GM12878 (cell line): ENCODE measurements at regions not wholly inside any gene's neighbourhood (a gene's known extent, or its start where the extent isn't known, plus 50 kb on each side); places are given as distances from the start of the nearest gene placed in this dataset.

Source experiments
- BCLAF1 ChIP-seq: fragments of 450-650 bp; IDR thresholded peaks from 2 replicates; pipeline ENCODE4 v1.6.1; 2017; ENCODE audit warnings: antibody characterized with exemption, mild to moderate bottlenecking, moderate library complexity
- CBX5 ChIP-seq: sonication (generic); IDR thresholded peaks from 2 replicates; pipeline ENCODE4 v1.6.1; 2016; ENCODE audit warnings: low read depth, moderate library complexity, mild to moderate bottlenecking, inconsistent platforms
- CEBPB ChIP-seq, 2 experiments: fragments of 150-350 bp in 1 of 2; IDR thresholded peaks; 2 replicates each; pipeline ENCODE4 v1.6.1; 2012 to 2014; ENCODE audit warnings: low read depth in 2 of 2, low read length in 2 of 2, borderline replicate concordance in 1 of 2, inconsistent platforms in 1 of 2
- CHD1 ChIP-seq: IDR thresholded peaks from 2 replicates; pipeline ENCODE4 v1.6.1; 2012; ENCODE audit warnings: low read depth, low read length, improper control_type of control experiment
- CREM ChIP-seq: IDR thresholded peaks from 2 replicates; pipeline ENCODE4 v1.6.1; 2014; ENCODE audit warnings: antibody characterized with exemption, low read depth
- GATAD2B ChIP-seq: fragments of 450-650 bp; conservative IDR thresholded peaks from 2 replicates; pipeline ENCODE4 v1.6.1; 2017; ENCODE audit warnings: low read depth, mild to moderate bottlenecking, moderate library complexity
- HDAC6 ChIP-seq: fragments of 200-600 bp; sonication (generic); IDR thresholded peaks from one replicate; pipeline ENCODE4 v1.8.0; 2017; ENCODE audit warnings: antibody characterized with exemption; ENCODE audit not compliant: unreplicated experiment
- IKZF2 ChIP-seq, 2 experiments: fragments of 450-650 bp; IDR thresholded peaks; 2 replicates each; pipeline ENCODE4 v1.6.1; 2017; ENCODE audit warnings: mild to moderate bottlenecking in 2 of 2, moderate library complexity in 2 of 2
- KAT2A ChIP-seq: conservative IDR thresholded peaks from 2 replicates; pipeline ENCODE4 v1.6.1; 2011; ENCODE audit warnings: low read depth, low read length; ENCODE audit not compliant: control insufficient read depth
- MTA2 ChIP-seq: fragments of 450-650 bp; IDR thresholded peaks from 2 replicates; pipeline ENCODE4 v1.6.1; 2016; ENCODE audit warnings: low read depth, mild to moderate bottlenecking, moderate library complexity
- NFYA ChIP-seq: IDR thresholded peaks from 2 replicates; pipeline ENCODE4 v1.6.1; 2011; ENCODE audit warnings: low read depth, mild to moderate bottlenecking, low read length, improper control_type of control experiment, borderline replicate concordance
- PAX5 ChIP-seq: IDR thresholded peaks from 2 replicates; pipeline ENCODE4 v1.6.1; 2011; ENCODE audit warnings: low read depth, low read length, borderline replicate concordance
- POLR2AphosphoS5 ChIP-seq: IDR thresholded peaks from 2 replicates; pipeline ENCODE4 v1.6.1; 2011; ENCODE audit warnings: mild to moderate bottlenecking, low read length, inconsistent platforms
- RFX5 ChIP-seq: IDR thresholded peaks from 2 replicates; pipeline ENCODE4 v1.6.1; 2011; ENCODE audit warnings: low read depth, low read length, improper control_type of control experiment
- SMAD1 ChIP-seq: fragments of 450-650 bp; IDR thresholded peaks from 2 replicates; pipeline ENCODE4 v1.6.1; 2018; ENCODE audit warnings: mild to moderate bottlenecking, low read depth; ENCODE audit not compliant: partially characterized antibody
- SMARCA5 ChIP-seq: fragments of 450-650 bp; IDR thresholded peaks from 2 replicates; pipeline ENCODE4 v1.6.1; 2017; ENCODE audit warnings: mild to moderate bottlenecking
- SP1 ChIP-seq: IDR thresholded peaks from one replicate; pipeline ENCODE4 v1.6.1; 2011; ENCODE audit warnings: low read depth, low read length
- SRF ChIP-seq, 2 experiments: IDR thresholded peaks; 2 replicates each; pipeline ENCODE4 v1.6.1; 2011; ENCODE audit warnings: low read depth in 2 of 2, low read length in 2 of 2, mild to moderate bottlenecking in 1 of 2, moderate library complexity in 1 of 2
- SUZ12 ChIP-seq: fragments of 200-600 bp; sonication (generic); IDR thresholded peaks from one replicate; pipeline ENCODE4 v1.6.1; 2018; ENCODE audit warnings: antibody characterized with exemption, mild to moderate bottlenecking; ENCODE audit not compliant: unreplicated experiment
- ZNF274 ChIP-seq: IDR thresholded peaks from one replicate; pipeline ENCODE4 v1.8.0; 2011; ENCODE audit not compliant: insufficient read length, insufficient read depth
- TF ChIP-seq, protein P1 (sequence below): fragments of 450-650 bp; IDR thresholded peaks from 2 replicates; pipeline ENCODE4 v1.6.1; 2017; ENCODE audit warnings: low read depth, mild to moderate bottlenecking, moderate library complexity
- TF ChIP-seq, protein P2 (sequence below): IDR thresholded peaks from 2 replicates; pipeline ENCODE4 v1.6.1; 2012; ENCODE audit warnings: low read depth, low read length, improper control_type of control experiment
- TF ChIP-seq, protein P3 (sequence below): fragments of 450-650 bp; formaldehyde crosslinking; IDR thresholded peaks from 2 replicates; pipeline ENCODE4 v1.4.0; 2022; ENCODE audit warnings: mild to moderate bottlenecking, moderate library complexity

DNA sequence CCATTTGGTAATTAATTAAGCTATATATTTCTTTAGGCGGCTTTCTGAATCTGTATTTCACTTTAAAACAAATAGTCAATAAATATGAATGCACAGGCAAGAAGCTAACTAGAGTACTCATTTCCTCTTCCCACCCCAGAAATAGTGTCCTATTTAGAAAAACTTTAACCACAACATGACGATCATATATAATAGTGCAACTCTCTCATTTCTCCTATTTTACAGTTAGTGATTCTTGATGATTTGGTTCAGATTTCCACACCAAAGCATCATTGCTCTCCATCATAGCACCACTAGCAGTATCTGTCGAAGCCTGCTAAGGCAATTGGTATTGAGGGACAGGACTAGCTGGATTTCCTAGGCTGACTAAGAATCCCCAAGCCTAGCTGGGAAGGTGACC is 184.0 kb upstream of the GALNTL6 start (continued):
- TF ChIP-seq, protein P1, sequence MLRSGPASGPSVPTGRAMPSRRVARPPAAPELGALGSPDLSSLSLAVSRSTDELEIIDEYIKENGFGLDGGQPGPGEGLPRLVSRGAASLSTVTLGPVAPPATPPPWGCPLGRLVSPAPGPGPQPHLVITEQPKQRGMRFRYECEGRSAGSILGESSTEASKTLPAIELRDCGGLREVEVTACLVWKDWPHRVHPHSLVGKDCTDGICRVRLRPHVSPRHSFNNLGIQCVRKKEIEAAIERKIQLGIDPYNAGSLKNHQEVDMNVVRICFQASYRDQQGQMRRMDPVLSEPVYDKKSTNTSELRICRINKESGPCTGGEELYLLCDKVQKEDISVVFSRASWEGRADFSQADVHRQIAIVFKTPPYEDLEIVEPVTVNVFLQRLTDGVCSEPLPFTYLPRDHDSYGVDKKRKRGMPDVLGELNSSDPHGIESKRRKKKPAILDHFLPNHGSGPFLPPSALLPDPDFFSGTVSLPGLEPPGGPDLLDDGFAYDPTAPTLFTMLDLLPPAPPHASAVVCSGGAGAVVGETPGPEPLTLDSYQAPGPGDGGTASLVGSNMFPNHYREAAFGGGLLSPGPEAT = no peak; the same call in 1 of the 2 replicates
- TF ChIP-seq POLR2AphosphoS5 (no peak), KAT2A (no peak), ZNF274 (no peak), CBX5 (no peak), NFYA (no peak), CREM (peak; percentile 57; the same call in 1 of the 2 replicates), BCLAF1 (no peak), GATAD2B (no peak), CHD1 (no peak), SP1 (no peak), SUZ12 (no peak), CEBPB (IDR thresholded peaks at IDR 0.05; ENCODE audit: borderline replicate concordance in 1 of 2, low read depth in 2 of 2, low read length in 2 of 2) (no peak), RFX5 (no peak), HDAC6 (no peak), SRF (IDR thresholded peaks at IDR 0.05; ENCODE audit: low read depth in 2 of 2, low read length in 2 of 2) (no peak), SMARCA5 (no peak), MTA2 (peak; percentile 86; the same call in 1 of the 2 replicates), PAX5 (no peak), IKZF2 (IDR thresholded peaks at IDR 0.05) (peak; percentile 44 to 51; a peak in 2 of 4 replicates), SMAD1 (no peak)
- TF ChIP-seq, protein P2, sequence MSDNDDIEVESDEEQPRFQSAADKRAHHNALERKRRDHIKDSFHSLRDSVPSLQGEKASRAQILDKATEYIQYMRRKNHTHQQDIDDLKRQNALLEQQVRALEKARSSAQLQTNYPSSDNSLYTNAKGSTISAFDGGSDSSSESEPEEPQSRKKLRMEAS = no peak
- TF ChIP-seq, protein P3, sequence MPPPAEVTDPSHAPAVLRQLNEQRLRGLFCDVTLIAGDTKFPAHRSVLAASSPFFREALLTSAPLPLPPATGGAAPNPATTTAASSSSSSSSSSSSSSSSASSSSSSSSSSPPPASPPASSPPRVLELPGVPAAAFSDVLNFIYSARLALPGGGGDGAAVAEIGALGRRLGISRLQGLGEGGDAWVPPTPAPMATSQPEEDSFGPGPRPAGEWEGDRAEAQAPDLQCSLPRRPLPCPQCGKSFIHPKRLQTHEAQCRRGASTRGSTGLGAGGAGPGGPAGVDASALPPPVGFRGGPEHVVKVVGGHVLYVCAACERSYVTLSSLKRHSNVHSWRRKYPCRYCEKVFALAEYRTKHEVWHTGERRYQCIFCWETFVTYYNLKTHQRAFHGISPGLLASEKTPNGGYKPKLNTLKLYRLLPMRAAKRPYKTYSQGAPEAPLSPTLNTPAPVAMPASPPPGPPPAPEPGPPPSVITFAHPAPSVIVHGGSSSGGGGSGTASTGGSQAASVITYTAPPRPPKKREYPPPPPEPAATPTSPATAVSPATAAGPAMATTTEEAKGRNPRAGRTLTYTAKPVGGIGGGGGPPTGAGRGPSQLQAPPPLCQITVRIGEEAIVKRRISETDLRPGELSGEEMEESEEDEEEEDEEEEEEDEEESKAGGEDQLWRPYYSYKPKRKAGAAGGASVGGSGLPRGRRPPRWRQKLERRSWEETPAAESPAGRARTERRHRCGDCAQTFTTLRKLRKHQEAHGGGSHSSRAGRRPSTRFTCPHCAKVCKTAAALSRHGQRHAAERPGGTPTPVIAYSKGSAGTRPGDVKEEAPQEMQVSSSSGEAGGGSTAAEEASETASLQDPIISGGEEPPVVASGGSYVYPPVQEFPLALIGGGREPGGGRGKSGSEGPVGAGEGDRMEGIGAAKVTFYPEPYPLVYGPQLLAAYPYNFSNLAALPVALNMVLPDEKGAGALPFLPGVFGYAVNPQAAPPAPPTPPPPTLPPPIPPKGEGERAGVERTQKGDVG (CRISPR knock-in tag) = no peak
